GM12878 (cell line): ENCODE measurements at regions not wholly inside any gene's neighbourhood (a gene's known extent, or its start where the extent isn't known, plus 50 kb on each side); places are given as distances from the start of the nearest gene placed in this dataset.

Experiments used
- CHD4 ChIP-seq: fragments of 200-600 bp; sonication (generic); IDR thresholded peaks from 2 replicates; pipeline ENCODE4 v1.6.1; 2016; ENCODE audit warnings: mild to moderate bottlenecking
- EED ChIP-seq: sonication (generic); IDR thresholded peaks from 2 replicates; pipeline ENCODE4 v1.6.1; 2016; ENCODE audit warnings: antibody characterized with exemption, low read depth
- ETV6 ChIP-seq, 2 experiments: fragments of 450-650 bp in 1 of 2; IDR thresholded peaks in 1 of 2; conservative IDR thresholded peaks in 1 of 2; 2 replicates each; pipeline ENCODE4 v1.6.1; 2014; ENCODE audit warnings: antibody characterized with exemption in 1 of 2, borderline replicate concordance in 1 of 2, low read depth in 1 of 2, mild to moderate bottlenecking in 1 of 2, moderate library complexity in 1 of 2
- NFYB ChIP-seq: IDR thresholded peaks from 2 replicates; pipeline ENCODE4 v1.6.1; 2011; ENCODE audit warnings: low read depth, mild to moderate bottlenecking, low read length, improper control_type of control experiment, moderate library complexity; ENCODE audit not compliant: insufficient read depth
- SIN3A ChIP-seq: IDR thresholded peaks from 2 replicates; pipeline ENCODE4 v1.6.1; 2012; ENCODE audit warnings: low read depth, low read length, improper control_type of control experiment
- TBL1XR1 ChIP-seq: IDR thresholded peaks from 2 replicates; pipeline ENCODE4 v1.6.1; 2012; ENCODE audit warnings: low read depth, low read length, improper control_type of control experiment
- TF ChIP-seq, protein P1 (sequence below), 3 experiments: IDR thresholded peaks in 2 of 3; conservative IDR thresholded peaks in 1 of 3; 2 replicates each; pipeline ENCODE4 v1.5.1; 2011; ENCODE audit warnings: low read depth in 3 of 3, low read length in 3 of 3, mild to moderate bottlenecking in 3 of 3, control low read depth in 2 of 3, moderate library complexity in 2 of 3, inconsistent platforms in 1 of 3, mixed read lengths in 1 of 3; ENCODE audit not compliant: control insufficient read depth in 2 of 3, insufficient read depth in 1 of 3; ENCODE audit errors: extremely low read depth in 1 of 3

DNA sequence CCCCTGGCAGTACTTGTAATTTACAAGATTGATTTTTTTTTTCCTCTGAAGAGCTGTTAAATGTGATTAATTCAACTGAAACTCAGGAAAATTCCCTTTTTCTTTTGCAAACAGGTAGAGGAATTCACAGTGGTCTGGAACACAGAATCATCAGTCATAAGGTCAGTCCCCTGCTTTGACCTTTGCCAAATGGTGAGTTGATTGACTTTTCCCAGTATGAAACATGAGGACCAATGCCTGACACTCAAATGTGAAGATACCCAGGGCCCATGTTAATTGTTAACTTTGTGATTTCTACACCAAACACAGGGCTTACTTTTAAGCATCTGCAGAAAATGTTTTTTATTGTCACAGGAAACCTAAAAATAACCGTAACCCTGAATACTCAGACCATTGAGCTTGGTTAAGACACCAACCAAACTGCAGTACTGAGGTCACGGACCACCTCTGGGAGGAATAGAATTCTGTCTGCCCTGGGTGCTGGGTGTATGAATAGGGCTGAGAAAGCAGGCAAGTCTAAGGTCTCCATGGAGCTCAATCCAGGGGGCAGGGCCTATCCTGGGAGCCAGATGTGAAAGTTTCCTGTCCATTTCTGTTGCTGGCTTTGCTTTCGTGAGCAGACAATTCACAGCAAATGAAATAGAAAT lies 192.4 kb downstream of the TMX1 start:
- no peak for TF ChIP-seq NFYB
- TF ChIP-seq, protein P1, sequence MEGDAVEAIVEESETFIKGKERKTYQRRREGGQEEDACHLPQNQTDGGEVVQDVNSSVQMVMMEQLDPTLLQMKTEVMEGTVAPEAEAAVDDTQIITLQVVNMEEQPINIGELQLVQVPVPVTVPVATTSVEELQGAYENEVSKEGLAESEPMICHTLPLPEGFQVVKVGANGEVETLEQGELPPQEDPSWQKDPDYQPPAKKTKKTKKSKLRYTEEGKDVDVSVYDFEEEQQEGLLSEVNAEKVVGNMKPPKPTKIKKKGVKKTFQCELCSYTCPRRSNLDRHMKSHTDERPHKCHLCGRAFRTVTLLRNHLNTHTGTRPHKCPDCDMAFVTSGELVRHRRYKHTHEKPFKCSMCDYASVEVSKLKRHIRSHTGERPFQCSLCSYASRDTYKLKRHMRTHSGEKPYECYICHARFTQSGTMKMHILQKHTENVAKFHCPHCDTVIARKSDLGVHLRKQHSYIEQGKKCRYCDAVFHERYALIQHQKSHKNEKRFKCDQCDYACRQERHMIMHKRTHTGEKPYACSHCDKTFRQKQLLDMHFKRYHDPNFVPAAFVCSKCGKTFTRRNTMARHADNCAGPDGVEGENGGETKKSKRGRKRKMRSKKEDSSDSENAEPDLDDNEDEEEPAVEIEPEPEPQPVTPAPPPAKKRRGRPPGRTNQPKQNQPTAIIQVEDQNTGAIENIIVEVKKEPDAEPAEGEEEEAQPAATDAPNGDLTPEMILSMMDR (IDR thresholded peaks at IDR 0.05 in 2 of 3, conservative IDR thresholded peaks at IDR 0.05 in 1 of 3; ENCODE audit: control insufficient read depth in 2 of 3, extremely low read depth in 1 of 3, insufficient read depth in 1 of 3, low read depth in 3 of 3, low read length in 3 of 3) = no peak
- TF ChIP-seq ETV6 (conservative IDR thresholded peaks at IDR 0.05 in 1 of 2, IDR thresholded peaks at IDR 0.05 in 1 of 2; ENCODE audit: borderline replicate concordance in 1 of 2, low read depth in 1 of 2) = no peak
- no peak for TF ChIP-seq SIN3A
- TF ChIP-seq TBL1XR1 = no peak
- no peak for TF ChIP-seq CHD4
- no peak for TF ChIP-seq EED
